NCI-H128 (cell line): ENCODE measurements at regions not wholly inside any gene's neighbourhood (a gene's known extent, or its start where the extent isn't known, plus 50 kb on each side); places are given as distances from the start of the nearest gene placed in this dataset.
A peak's percentile ranks its signal among the peaks of the same experiment; 100 is the strongest.
"Not testable (repeated sequence)": the region's sequence is repeated elsewhere in the genome, so short reads cannot be mapped to it uniquely, and the experiment has no call there.

Experiments
- DNase-seq: peaks from one replicate; lab custom pipeline; 2025; ENCODE audit not compliant: unreplicated experiment; lab: John Stamatoyannopoulos, UW

DNA sequence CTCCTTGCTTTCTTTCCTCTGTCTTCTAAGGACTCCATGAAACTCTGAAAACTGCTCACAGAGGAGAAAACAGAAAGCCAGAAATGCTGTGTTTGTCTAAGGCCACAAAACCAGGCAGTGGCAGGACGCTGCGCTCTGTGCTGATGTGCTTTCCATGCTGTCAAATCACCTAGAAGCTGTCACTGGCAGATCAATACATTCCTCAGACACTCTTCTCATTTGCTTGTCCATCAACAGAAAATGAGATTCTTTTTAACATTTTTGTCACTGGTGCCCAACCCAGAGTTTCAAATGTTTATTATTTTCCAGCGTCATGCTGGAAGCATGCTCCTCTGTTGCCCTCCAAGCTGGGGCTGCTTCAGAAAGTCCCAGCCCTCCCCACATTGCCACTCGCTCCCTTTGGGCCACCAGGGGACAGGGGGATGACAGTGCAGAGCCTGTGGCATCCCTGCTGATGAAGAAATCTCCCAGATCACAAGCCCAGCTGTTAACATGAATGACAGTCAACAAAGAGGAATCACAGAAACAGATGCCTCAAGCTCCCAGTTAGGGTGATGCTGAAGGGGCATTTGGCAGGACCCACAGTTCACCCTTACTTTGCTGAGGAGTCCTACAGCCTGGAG, 117.5 kb upstream of the MEIS1 start:
- no peak for DNase-seq

GRCh38 chr2:66306483-66306882, 128.4 kb upstream of the MEIS1 start:
- DNase-seq, result no peak

DNA sequence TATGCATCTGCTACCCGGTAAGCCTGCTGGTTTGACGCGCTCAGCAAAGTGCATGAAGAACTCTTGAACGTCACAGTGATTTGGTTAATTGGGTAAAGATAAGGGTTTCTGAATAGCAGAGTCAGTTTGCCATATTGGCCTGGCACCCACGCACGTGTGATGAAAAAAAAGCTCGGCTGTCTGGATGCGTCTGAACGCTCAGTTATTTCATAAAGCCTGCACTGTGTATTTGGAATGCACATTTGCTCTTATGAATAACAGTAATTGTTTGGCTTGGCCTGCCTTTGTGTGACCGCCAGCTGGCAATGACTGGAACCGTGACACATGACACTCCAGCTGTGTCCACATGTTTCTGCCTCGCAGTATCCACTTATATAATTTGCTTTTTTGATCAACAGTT, 129.2 kb upstream of the MEIS1 start:
- no peak for DNase-seq

DNA sequence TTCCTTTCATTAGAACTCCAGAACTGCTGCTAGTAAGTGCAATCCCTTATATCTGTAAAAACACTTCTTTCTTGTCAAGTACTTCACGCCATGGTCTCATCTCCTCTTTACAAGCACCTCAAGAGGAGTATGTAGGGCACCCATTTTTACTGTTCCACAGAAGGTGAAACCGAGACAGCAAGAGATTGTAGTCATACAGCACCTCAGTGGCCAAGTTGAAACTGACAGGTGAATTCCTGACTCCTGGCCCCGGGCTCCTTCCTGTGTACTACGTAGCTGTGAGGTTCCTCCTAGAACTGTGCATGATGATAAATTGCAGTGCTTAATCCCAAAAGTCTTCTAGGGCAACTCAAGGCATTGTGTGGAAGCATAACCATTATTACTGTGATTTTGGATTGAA, 131.5 kb upstream of the MEIS1 start:
- no peak for DNase-seq

DNA sequence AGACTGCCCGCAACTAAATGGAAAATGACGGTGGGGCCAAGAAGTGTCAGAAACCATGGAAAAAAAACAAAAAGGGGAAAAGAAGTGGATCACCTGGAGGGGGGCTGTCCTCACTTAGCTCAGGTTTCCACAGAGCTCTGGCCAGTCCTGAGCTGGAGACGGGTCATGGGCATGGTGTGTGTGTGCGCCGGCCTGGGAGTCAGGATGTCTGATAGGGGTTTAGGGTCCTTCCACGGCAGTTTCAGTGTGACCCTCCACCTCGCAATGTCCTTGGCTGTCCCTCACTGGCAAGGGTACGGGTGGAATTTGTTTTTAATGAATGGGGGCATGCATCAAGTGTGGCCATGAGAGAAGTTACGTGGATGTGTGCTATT, 133.2 kb upstream of the MEIS1 start:
- no peak for DNase-seq

DNA sequence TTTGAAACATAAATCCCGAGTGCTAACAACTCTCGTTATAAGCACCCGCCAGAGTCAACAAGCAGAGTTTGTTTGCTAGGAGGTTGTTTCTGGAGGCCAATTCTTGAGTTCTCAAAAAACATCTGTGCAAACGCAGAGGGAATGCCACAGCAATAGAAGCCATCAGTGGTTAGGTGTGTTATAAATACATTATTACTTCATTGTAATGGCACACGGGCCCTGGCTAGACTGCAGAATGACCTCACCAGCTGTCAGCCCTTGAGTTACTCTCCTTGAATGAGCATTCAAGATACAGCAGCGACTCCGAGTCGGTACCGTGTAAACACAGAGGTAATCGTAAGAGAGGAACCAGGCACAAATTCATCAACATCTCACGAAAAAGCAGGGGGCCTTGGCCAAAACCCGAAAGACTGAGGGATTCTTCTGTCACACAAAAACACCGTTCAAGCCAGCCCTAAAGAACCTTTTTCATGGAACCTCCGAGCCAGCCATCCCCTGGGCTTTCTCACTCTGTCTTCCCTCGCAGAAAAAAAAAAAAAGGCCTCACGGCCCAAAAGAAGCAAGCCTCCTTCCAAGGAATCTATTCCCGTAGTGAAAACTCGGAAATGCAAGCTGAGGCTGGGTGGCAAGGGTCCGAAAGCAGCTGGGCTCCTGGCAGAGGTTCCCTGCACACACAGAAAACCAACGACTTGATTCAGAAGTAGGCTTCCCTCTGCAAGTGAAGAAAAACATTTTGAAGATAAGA, 133.7 kb upstream of the MEIS1 start:
- DNase-seq, result no peak

- DNase-seq, result no peak
Observed at GRCh38 chr2:66283787-66284186, 151.1 kb upstream of the MEIS1 start.

DNA sequence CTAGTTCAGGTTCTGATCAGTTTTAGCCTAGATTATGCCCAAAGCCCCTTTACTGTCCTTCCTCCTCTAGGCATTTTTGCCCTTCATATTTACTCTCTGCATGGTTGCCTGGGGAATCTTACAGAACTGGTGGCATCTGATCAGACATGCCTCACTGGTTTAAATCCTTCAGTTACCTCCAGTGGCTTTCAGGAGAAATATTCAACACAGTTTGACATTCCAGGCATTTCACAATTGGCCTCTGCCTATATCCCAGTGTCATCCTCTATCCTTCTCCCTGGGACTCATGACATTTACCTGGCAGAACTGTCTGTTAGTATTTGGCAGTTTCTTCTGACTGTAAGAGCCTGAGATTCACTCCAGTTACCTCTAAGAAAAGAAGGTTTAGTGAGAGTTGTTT, 152.9 kb upstream of the MEIS1 start:
- DNase-seq, result no peak

GRCh38 chr2:66279024-66279423, 155.9 kb upstream of the MEIS1 start:
- DNase-seq, result no peak

GRCh38 chr2:66275984-66276383, 158.9 kb upstream of the MEIS1 start:
- DNase-seq, result no peak

- DNase-seq, result no peak
Observed at GRCh38 chr2:66273933-66274490, 160.9 kb upstream of the MEIS1 start.

DNA sequence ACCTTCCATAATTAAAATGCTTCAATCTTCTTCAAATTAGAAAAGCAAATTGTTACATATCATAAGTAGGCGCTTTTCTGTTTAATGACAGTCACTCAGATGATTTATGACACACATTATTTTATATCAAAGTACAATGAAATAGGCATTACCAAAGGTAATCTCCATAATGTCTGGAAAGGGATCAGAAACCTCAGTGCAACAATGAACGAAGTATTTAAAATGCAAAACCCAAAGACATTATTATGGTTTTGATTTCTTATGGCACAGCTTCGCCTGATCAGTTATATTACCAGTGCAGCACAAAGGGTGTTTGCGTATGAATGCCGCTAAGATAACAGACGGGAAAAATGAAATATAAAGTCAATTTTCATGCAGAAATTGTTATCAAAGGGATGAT, 162.2 kb upstream of the MEIS1 start:
- no peak for DNase-seq

DNA sequence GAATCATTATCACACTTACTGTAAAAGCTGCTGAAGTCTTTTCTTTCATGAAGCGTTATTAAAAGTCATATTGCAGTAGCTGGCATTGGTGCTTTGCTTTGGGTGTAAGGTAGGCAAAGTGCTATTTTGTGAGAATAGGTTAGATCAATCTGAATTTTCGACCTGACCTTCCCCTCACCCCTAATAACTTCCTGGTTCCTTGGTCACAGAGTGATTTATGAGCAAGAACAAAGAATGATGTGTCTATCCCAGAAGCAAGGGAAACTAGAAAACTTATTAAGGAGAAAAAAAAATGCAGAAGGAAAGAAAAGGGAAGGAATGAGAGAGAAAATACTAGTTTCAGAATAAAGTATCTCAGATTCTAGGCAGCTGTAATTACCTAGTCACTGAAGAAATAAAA, 163.1 kb upstream of the MEIS1 start:
- no peak for DNase-seq

DNA sequence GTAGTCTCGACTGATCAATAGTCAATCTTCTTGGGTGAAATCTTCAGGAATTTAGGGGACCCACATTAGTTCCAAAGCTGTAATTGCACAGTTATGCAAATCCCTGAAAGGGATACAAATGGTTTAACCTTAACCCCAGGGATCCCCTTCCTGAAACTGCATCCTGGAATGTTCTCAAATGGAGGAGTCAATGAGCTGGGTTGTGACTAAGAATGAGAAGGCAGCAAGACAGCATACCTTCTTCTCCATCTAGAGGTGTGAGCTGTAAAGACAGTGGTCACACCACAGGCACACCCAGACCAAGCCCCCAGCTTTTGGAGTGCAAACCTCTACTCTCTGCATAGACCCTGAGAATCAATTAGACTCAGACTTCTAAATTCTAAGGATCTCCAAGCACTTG, 164.7 kb upstream of the MEIS1 start:
- no peak for DNase-seq

DNA sequence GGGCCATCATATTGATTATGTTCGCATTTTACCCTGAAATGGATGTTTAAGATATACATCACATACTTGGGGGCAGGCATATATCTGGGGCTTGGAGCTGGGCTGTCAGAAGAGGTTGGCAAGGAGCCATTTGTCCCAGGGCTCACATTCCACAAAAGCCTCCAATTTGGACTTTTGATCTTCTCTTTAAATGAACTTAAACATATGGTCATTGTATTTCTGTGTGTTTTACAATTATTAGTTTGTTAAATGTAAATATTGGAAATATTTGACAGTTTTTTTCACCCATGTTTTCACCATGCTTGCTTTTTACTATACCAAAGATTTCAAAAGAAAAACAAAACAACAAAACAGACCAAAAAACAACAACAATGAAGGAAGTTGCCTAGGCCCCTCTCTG, 165.8 kb upstream of the MEIS1 start:
- DNase-seq, result no peak

GRCh38 chr2:66268756-66269155, 166.2 kb upstream of the MEIS1 start:
- DNase-seq, result no peak

DNA sequence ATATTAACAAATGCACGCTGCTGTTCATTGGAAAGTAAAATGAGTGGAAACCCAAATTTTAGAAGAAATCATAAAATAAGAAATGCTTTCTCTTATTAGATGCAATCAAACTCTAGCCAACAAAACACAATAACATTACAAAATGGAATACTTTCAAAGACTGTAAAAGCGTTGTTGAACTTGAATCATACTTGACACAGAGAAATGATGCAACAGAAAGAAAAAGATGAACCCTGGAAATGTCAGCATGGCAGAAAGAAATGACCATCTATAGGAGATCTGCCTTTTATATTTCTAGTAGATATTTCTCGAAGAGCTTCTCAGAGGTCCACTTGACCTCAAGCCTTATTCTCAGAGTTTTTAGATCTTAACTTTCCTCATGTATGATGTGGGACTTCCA, 170.6 kb upstream of the MEIS1 start:
- DNase-seq, result no peak

DNA sequence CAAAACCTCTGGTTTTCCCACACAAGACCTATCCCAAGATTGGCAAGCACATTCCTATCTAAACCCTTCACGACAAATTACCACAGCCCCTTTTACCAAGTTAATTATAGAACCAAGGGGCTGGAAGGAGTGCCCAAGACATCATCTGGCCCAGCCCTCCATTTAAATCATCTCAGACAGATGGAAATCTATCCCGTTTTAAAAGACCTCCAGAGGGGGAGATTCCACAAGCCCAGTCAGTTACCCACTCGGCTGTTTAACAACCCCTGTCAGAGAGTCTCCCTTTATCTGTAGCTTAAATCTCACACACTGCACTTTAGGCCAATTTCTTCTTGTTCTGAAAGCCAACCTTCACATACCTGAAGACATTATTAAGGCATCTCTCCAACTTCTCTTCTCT, 179.1 kb upstream of the MEIS1 start:
- no peak for DNase-seq

GRCh38 chr2:66255136-66255535, 179.8 kb upstream of the MEIS1 start:
- DNase-seq, result no peak

DNA sequence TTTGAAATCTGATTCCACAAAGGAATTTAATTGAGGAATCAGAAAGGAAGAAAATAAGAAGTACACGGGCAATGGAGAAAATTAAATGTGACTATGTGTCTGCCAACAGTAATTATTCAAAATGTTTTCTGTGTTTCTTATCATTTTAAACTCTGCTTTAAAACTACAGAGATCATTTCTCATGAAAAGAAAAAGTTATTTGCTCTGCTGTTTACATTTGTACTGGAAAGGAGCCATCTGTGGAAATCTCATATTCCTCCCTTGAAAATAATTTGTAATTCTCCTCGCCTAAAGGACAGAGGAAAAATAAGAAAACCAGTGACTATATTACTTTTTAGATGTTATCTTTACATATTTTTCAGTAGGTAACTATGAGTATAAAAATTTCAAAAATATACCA, 181.9 kb upstream of the MEIS1 start:
- DNase-seq, result no peak

DNA sequence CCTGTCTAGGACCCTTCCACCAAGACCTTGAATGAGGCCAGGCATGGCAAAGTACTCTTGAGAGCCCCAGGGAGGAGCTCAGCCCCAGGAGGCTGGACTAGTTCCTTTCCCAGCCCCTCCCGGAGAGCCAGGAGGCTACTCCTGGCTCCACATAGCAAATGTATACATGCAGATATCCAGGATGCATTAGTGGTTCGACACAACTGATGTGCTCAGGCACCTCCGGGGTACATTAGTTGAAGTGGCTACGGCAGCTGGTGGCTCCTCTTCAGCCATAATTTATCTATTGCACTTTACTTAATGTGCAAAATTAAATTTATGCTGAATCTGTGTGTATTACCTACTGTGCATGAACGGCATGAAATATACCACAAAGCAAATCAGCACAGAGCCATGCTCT, 182.8 kb upstream of the MEIS1 start:
- DNase-seq, result peak; percentile 48

- DNase-seq, result no peak
Observed at GRCh38 chr2:66251573-66251972, 183.4 kb upstream of the MEIS1 start.

- not testable (repeated sequence) for DNase-seq
Observed at GRCh38 chr2:66249089-66249488, 185.8 kb upstream of the MEIS1 start.
